ENCODE measurements at regions not wholly inside any gene's neighbourhood (a gene's known extent, or its start where the extent isn't known, plus 50 kb on each side); places are given as distances from the start of the nearest gene placed in this dataset.

DNA sequence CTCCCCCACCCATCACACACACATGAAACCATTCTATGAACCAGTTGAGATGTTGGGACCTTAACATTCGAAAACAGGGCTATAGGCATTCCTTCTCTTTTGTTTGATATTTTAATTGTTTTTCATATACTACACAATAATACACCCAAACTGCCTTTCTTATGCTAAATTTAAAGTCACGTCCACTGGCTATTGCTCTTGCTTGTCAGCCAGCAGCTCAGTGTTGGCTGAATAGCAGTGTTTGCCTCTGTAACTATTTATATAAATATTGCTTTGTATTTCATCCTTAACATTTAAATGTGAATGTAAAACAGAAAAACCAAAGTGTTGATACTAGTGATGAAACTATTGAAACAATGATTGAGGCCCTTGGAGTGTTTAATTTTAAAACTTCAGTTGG lies 234.4 kb upstream of the KCNK2 start:
- TF ChIP-seq, protein P1, sequence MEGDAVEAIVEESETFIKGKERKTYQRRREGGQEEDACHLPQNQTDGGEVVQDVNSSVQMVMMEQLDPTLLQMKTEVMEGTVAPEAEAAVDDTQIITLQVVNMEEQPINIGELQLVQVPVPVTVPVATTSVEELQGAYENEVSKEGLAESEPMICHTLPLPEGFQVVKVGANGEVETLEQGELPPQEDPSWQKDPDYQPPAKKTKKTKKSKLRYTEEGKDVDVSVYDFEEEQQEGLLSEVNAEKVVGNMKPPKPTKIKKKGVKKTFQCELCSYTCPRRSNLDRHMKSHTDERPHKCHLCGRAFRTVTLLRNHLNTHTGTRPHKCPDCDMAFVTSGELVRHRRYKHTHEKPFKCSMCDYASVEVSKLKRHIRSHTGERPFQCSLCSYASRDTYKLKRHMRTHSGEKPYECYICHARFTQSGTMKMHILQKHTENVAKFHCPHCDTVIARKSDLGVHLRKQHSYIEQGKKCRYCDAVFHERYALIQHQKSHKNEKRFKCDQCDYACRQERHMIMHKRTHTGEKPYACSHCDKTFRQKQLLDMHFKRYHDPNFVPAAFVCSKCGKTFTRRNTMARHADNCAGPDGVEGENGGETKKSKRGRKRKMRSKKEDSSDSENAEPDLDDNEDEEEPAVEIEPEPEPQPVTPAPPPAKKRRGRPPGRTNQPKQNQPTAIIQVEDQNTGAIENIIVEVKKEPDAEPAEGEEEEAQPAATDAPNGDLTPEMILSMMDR (IDR thresholded peaks at IDR 0.05): no peak
- TF ChIP-seq POLR2A (IDR thresholded peaks at IDR 0.05): no peak
